A673 (cell line): ENCODE measurements at regions not wholly inside any gene's neighbourhood (a gene's known extent, or its start where the extent isn't known, plus 50 kb on each side); places are given as distances from the start of the nearest gene placed in this dataset.

ENCODE experiments used
- EZH2 ChIP-seq: fragments of 200-600 bp; sonication (generic); IDR thresholded peaks from 2 replicates; pipeline ENCODE4 v1.6.1; 2017; ENCODE audit warnings: borderline replicate concordance, low read depth, mild to moderate bottlenecking, mixed read lengths, antibody characterized with exemption, low read length; ENCODE audit not compliant: poor library complexity, severe bottlenecking
- TF ChIP-seq, protein P1 (sequence below): fragments of 300-800, 200-600 bp; sonication (generic); conservative IDR thresholded peaks from 2 replicates; pipeline ENCODE4 v1.5.1; 2017; ENCODE audit warnings: low read depth, mild to moderate bottlenecking, antibody characterized with exemption, low read length, moderate library complexity, mixed read lengths

DNA sequence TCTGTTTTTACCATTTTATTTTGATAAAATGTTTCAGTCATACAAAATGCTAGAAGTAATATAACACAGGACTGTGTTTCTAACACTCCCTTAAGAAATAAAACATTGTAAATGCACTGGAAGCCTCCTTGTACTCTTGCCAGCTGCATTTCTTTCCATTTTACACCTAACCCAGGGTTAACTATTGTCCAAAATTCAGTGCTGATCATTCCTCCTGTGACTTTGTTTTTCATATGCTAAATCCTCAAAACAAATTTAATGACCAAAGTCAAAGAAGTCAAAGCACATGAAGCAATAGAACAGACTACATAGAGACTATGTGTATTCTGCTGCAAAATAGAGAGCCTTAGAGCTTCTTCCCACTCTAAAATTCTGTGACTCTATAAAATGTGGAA, 420.3 kb upstream of the PRICKLE1 start:
- TF ChIP-seq, protein P1, sequence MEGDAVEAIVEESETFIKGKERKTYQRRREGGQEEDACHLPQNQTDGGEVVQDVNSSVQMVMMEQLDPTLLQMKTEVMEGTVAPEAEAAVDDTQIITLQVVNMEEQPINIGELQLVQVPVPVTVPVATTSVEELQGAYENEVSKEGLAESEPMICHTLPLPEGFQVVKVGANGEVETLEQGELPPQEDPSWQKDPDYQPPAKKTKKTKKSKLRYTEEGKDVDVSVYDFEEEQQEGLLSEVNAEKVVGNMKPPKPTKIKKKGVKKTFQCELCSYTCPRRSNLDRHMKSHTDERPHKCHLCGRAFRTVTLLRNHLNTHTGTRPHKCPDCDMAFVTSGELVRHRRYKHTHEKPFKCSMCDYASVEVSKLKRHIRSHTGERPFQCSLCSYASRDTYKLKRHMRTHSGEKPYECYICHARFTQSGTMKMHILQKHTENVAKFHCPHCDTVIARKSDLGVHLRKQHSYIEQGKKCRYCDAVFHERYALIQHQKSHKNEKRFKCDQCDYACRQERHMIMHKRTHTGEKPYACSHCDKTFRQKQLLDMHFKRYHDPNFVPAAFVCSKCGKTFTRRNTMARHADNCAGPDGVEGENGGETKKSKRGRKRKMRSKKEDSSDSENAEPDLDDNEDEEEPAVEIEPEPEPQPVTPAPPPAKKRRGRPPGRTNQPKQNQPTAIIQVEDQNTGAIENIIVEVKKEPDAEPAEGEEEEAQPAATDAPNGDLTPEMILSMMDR, result no peak
- no peak for TF ChIP-seq EZH2
